ENCODE measurements at regions not wholly inside any gene's neighbourhood (a gene's known extent, or its start where the extent isn't known, plus 50 kb on each side); places are given as distances from the start of the nearest gene placed in this dataset.

DNA sequence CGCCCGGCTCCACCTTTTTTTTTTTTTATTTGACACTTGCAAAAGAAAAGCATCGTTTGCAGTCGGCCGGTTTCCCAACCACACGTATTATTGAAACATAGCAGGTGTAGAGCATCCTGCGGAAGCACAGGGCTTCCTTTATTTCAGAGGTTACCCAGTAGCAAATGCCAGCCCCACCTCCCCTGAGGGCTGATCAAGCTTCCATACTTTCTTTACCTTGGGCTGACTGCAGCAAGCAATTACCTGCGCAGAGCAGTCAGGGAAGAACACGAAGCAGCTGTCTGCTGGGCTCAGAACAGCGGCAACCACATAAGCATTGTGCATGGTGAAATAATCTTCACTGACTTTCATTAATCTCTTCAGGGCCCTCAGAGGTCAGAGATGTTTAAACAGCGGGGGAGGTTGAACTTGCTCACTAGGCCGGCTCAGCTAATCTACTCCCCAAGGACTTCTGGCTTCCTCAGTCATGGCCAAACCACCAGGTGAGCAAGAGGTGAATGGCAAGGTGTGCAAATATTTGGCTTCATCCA, 784.7 kb upstream of the AUTS2 start:
- Histone ChIP-seq H3K27ac (ENCODE audit: low read depth in 1 of 2, low read length in 1 of 2) (no peak overlapping the region), H3K36me3 (ENCODE audit: control insufficient read depth in 2 of 2, insufficient read depth in 2 of 2, low read length in 1 of 2) (no peaks in the 10 kb centered on the region), H3K4me1 (ENCODE audit: control insufficient read depth in 2 of 2, insufficient read depth in 2 of 2, low read length in 2 of 2) (no peaks in the 10 kb centered on the region), H3K27me3 (ENCODE audit: control insufficient read depth in 2 of 2, insufficient read depth in 1 of 2, low read length in 1 of 2) (no peaks in the 10 kb centered on the region), H3K4me3 (ENCODE audit: low read length in 2 of 2) (no peak overlapping the region), H3K9me3 (ENCODE audit: control insufficient read depth in 2 of 2, insufficient read depth in 1 of 2, low read length in 1 of 2) (peaks cover 0 to 11% of the 10 kb centered on the region in 2 donors)
- 96% methylated on average over 12 of the region's 12 CpGs for WGBS
- no peak for DNase-seq (ENCODE audit: low read depth in 6 of 9, low spot score in 9 of 9)

DNA sequence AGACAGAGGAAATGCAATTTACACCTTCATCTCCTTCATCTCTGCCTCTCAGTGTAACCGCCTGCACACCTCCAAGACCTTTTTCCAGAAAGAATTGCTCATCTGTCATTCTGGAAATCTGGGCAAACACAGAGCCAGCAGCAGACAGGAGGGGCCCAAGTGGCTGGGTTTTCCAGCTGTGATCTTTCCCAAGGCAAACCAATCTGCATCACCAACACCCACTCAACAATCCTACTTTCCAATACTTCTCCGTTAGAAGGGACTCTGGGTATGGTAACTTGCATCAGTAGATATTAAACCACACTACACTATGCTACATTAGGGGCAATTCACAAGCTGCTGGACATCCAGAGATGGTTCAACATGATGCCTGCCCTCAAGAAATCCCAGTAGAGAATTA, 781.8 kb upstream of the AUTS2 start:
- no peaks in the 10 kb centered on the region for H3K4me1 ChIP-seq (ENCODE audit: control insufficient read depth in 2 of 2, insufficient read depth in 2 of 2, low read length in 2 of 2)
- no peak for DNase-seq (ENCODE audit: low read depth in 6 of 9, low spot score in 9 of 9)
- no peak overlapping the region for H3K4me3 ChIP-seq (ENCODE audit: low read length in 2 of 2)
- no peaks in the 10 kb centered on the region for H3K27me3 ChIP-seq (ENCODE audit: control insufficient read depth in 2 of 2, insufficient read depth in 1 of 2, low read length in 1 of 2)
- WGBS, result 95% methylated on average over 2 of the region's 2 CpGs
- H3K27ac ChIP-seq (ENCODE audit: low read depth in 1 of 2, low read length in 1 of 2), result no peak overlapping the region
- peaks cover 2 to 14% of the 10 kb centered on the region in 2 donors for H3K9me3 ChIP-seq (ENCODE audit: control insufficient read depth in 2 of 2, insufficient read depth in 1 of 2, low read length in 1 of 2)
- H3K36me3 ChIP-seq (ENCODE audit: control insufficient read depth in 2 of 2, insufficient read depth in 2 of 2, low read length in 1 of 2), result no peaks in the 10 kb centered on the region

DNA sequence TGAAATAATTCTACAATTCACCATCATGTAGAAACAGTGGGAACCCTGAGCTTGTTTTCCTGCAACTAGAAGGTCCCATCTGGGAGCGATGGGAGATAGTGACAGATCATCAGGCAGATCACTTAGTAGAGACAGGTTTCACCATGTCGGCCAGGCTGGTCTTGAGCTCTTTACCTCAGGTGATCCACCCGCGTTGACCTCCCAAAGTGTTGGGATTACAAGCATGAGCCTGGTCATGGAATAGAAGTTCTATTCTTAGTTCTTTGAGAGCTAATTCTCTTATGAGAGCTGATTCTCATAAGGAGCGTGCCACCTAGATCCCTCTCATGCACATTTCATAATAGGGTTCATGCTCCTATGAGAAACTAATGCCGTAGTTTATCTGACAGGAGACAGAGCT, 778.0 kb upstream of the AUTS2 start:
- no peaks in the 10 kb centered on the region for H3K36me3 ChIP-seq (ENCODE audit: control insufficient read depth in 2 of 2, insufficient read depth in 2 of 2, low read length in 1 of 2)
- no peak for DNase-seq (ENCODE audit: low read depth in 6 of 9, low spot score in 9 of 9)
- H3K4me1 ChIP-seq (ENCODE audit: control insufficient read depth in 2 of 2, insufficient read depth in 2 of 2, low read length in 2 of 2), result no peaks in the 10 kb centered on the region
- H3K27me3 ChIP-seq (ENCODE audit: control insufficient read depth in 2 of 2, insufficient read depth in 1 of 2, low read length in 1 of 2), result no peaks in the 10 kb centered on the region
- peaks cover 2 to 9% of the 10 kb centered on the region in 2 donors for H3K9me3 ChIP-seq (ENCODE audit: control insufficient read depth in 2 of 2, insufficient read depth in 1 of 2, low read length in 1 of 2)
- H3K27ac ChIP-seq (ENCODE audit: low read depth in 1 of 2, low read length in 1 of 2), result no peak overlapping the region
- H3K4me3 ChIP-seq (ENCODE audit: low read length in 2 of 2), result no peak overlapping the region
- 93% methylated on average over 6 of the region's 6 CpGs for WGBS

DNA sequence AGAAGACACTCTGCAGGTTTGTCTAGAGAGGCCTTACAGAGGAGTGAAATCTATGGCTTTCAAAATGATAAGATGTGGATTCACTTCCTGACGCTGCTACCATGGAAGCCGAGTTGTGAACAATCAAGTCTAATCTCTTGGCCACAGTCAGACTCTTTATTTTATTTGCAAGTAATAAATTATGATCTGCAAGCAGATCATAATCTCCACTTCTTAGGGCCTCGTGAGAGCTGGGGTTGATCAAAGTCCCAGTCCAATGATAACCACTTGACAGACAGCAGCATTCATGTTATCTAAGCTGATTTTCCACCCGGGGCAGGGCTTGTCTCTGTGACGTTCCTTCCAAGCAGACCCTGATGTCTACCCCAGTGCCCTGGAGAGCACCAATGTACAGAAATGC, 776.4 kb upstream of the AUTS2 start:
- WGBS, result 44% methylated on average over 5 of the region's 5 CpGs
- Histone ChIP-seq H3K4me1 (ENCODE audit: control insufficient read depth in 2 of 2, insufficient read depth in 2 of 2, low read length in 2 of 2) (no peaks in the 10 kb centered on the region), H3K9me3 (ENCODE audit: control insufficient read depth in 2 of 2, insufficient read depth in 1 of 2, low read length in 1 of 2) (peaks cover 2 to 8% of the 10 kb centered on the region in 2 donors), H3K27ac (ENCODE audit: low read depth in 1 of 2, low read length in 1 of 2) (no peak overlapping the region), H3K36me3 (ENCODE audit: control insufficient read depth in 2 of 2, insufficient read depth in 2 of 2, low read length in 1 of 2) (no peaks in the 10 kb centered on the region), H3K27me3 (ENCODE audit: control insufficient read depth in 2 of 2, insufficient read depth in 1 of 2, low read length in 1 of 2) (no peaks in the 10 kb centered on the region), H3K4me3 (ENCODE audit: low read length in 2 of 2) (no peak overlapping the region)
- no peak for DNase-seq (ENCODE audit: low read depth in 6 of 9, low spot score in 9 of 9)

DNA sequence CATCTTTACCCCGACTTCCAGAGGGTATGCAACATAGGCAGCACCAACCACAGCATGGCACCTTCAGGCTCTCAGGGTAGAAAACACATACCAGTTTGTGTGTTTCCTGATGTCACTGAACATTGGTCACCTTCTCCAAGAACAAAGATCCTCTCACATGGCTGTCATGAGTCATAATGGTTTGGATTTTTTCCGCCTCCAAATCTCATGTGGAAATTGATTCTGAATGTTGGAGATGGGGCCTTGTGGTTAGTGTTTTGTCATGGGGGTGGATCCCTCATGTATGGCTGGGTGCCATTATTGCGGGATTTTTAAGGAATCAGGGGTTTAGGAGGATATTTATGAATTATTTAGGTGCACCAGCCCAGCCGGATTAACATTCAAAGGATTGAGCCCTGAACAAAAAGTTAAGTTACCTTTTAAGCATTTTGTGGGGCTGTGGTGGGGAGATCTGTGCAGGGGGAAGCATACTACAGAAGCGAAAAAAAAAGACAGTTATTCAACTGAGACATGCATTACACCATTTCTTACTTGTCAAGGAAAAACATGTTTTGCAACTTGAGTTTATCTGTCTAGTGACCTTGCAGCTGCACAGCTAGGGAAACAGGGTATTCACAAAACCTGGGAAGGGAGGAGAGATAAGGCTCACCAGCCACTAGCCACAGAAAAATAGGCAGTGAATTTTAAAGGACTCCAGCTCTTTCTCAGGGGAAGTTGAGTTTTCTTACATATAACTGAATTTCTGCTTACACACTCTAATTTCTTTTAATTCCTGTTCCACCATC, 774.1 kb upstream of the AUTS2 start:
- H3K36me3 ChIP-seq (ENCODE audit: control insufficient read depth in 2 of 2, insufficient read depth in 2 of 2, low read length in 1 of 2), result no peaks in the 10 kb centered on the region
- 85% methylated on average over 5 of the region's 5 CpGs for WGBS
- H3K4me1 ChIP-seq (ENCODE audit: control insufficient read depth in 2 of 2, insufficient read depth in 2 of 2, low read length in 2 of 2), result no peaks in the 10 kb centered on the region
- no peak overlapping the region for H3K4me3 ChIP-seq (ENCODE audit: low read length in 2 of 2)
- peaks cover 2 to 5% of the 10 kb centered on the region in 2 donors for H3K9me3 ChIP-seq (ENCODE audit: control insufficient read depth in 2 of 2, insufficient read depth in 1 of 2, low read length in 1 of 2)
- no peak for DNase-seq (ENCODE audit: low read depth in 6 of 9, low spot score in 9 of 9)
- H3K27me3 ChIP-seq (ENCODE audit: control insufficient read depth in 2 of 2, insufficient read depth in 1 of 2, low read length in 1 of 2), result no peaks in the 10 kb centered on the region
- H3K27ac ChIP-seq (ENCODE audit: low read depth in 1 of 2, low read length in 1 of 2), result no peak overlapping the region

DNA sequence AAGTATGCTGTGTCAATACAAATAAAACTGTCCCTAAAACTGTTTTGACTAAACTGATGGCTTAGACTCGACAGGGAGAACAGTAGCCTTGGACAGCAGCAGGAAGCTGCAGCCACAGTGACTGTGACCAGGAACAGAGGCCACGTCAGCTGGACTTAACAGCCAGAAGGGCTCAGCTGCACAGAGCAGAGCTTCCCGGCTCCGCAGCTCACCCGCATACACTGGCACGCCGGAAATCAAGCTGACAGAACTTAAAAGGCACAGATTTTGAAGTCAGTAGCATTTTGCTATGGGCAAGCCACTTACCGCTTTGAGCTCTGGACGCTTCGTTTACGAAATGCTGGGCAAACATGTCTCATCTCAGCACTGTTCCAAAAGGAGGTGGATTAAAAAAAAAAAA, 769.7 kb upstream of the AUTS2 start:
- H3K9me3 ChIP-seq (ENCODE audit: control insufficient read depth in 2 of 2, insufficient read depth in 1 of 2, low read length in 1 of 2), result peaks cover 0 to 14% of the 10 kb centered on the region in 2 donors
- H3K4me1 ChIP-seq (ENCODE audit: control insufficient read depth in 2 of 2, insufficient read depth in 2 of 2, low read length in 2 of 2), result no peaks in the 10 kb centered on the region
- no peaks in the 10 kb centered on the region for H3K27me3 ChIP-seq (ENCODE audit: control insufficient read depth in 2 of 2, insufficient read depth in 1 of 2, low read length in 1 of 2)
- DNase-seq (ENCODE audit: low read depth in 6 of 9, low spot score in 9 of 9), result no peak
- no peak overlapping the region for H3K27ac ChIP-seq (ENCODE audit: low read depth in 1 of 2, low read length in 1 of 2)
- 85% methylated on average over 11 of the region's 11 CpGs for WGBS
- H3K4me3 ChIP-seq (ENCODE audit: low read length in 2 of 2), result no peak overlapping the region
- H3K36me3 ChIP-seq (ENCODE audit: control insufficient read depth in 2 of 2, insufficient read depth in 2 of 2, low read length in 1 of 2), result no peaks in the 10 kb centered on the region

DNA sequence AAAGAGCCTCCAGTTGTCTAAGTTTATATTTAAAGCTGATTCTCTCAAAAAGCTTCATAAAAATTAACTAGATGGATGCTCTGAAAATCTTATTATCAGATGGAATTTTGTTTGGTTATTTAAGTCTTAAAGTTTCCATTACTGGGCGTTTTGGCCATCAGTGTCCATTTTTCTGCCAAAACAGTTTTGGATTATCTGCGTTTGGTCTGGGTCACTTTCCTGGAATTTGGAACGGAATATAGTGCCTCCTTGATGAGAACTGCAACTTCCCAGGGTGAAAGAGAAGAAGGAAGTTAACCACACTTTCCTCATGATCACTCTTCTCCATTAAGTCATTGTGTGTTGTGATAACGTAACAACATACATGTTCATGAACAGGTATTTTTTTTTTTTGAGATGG, 764.9 kb upstream of the AUTS2 start:
- H3K9me3 ChIP-seq (ENCODE audit: control insufficient read depth in 2 of 2, insufficient read depth in 1 of 2, low read length in 1 of 2), result peaks cover 0 to 11% of the 10 kb centered on the region in 2 donors
- DNase-seq (ENCODE audit: low read depth in 6 of 9, low spot score in 9 of 9), result no peak
- no peak overlapping the region for H3K27ac ChIP-seq (ENCODE audit: low read depth in 1 of 2, low read length in 1 of 2)
- H3K4me1 ChIP-seq (ENCODE audit: control insufficient read depth in 2 of 2, insufficient read depth in 2 of 2, low read length in 2 of 2), result no peaks in the 10 kb centered on the region
- WGBS, result 90% methylated on average over 4 of the region's 4 CpGs
- H3K27me3 ChIP-seq (ENCODE audit: control insufficient read depth in 2 of 2, insufficient read depth in 1 of 2, low read length in 1 of 2), result no peaks in the 10 kb centered on the region
- no peak overlapping the region for H3K4me3 ChIP-seq (ENCODE audit: low read length in 2 of 2)
- H3K36me3 ChIP-seq (ENCODE audit: control insufficient read depth in 2 of 2, insufficient read depth in 2 of 2, low read length in 1 of 2), result no peaks in the 10 kb centered on the region

- no peaks in the 10 kb centered on the region for H3K36me3 ChIP-seq (ENCODE audit: control insufficient read depth in 2 of 2, insufficient read depth in 2 of 2, low read length in 1 of 2)
- WGBS, result 97% methylated on average over 9 of the region's 9 CpGs
- peaks cover 0 to 6% of the 10 kb centered on the region in 2 donors for H3K9me3 ChIP-seq (ENCODE audit: control insufficient read depth in 2 of 2, insufficient read depth in 1 of 2, low read length in 1 of 2)
These were observed 759.3 kb upstream of the AUTS2 start for GRCh38 chr7:68839014-68839413.

DNA sequence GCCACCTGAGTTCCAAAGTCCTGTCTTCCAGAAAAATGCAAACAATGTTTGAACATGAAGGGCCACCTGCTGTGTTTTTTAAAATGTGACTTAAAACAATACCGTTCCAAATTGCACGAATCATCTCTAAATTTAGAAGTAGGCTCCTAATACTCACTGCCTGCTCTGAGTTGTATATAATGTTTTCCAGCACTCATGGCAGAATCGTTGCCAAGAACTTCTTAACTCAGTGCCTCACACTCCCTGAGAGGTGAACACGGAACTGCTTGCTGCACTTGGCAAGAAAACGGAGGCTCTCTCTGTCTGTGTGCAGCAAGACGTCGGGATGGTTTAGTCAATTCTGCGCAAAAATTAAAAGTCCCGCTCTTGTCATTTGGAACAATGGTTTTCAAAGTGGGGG, 757.3 kb upstream of the AUTS2 start:
- H3K36me3 ChIP-seq (ENCODE audit: control insufficient read depth in 2 of 2, insufficient read depth in 2 of 2, low read length in 1 of 2), result no peaks in the 10 kb centered on the region
- 90% methylated on average over 9 of the region's 9 CpGs for WGBS
- H3K4me1 ChIP-seq (ENCODE audit: control insufficient read depth in 2 of 2, insufficient read depth in 2 of 2, low read length in 2 of 2), result no peaks in the 10 kb centered on the region
- no peak overlapping the region for H3K4me3 ChIP-seq (ENCODE audit: low read length in 2 of 2)
- no peaks in the 10 kb centered on the region for H3K27me3 ChIP-seq (ENCODE audit: control insufficient read depth in 2 of 2, insufficient read depth in 1 of 2, low read length in 1 of 2)
- peaks cover 2 to 12% of the 10 kb centered on the region in 2 donors for H3K9me3 ChIP-seq (ENCODE audit: control insufficient read depth in 2 of 2, insufficient read depth in 1 of 2, low read length in 1 of 2)
- no peak overlapping the region for H3K27ac ChIP-seq (ENCODE audit: low read depth in 1 of 2, low read length in 1 of 2)
- no peak for DNase-seq (ENCODE audit: low read depth in 6 of 9, low spot score in 9 of 9)

More at GRCh38 chr7:68839014-68839413, 759.3 kb upstream of the AUTS2 start:
- no peak overlapping the region for H3K4me3 ChIP-seq (ENCODE audit: low read length in 2 of 2)
- no peak for DNase-seq (ENCODE audit: low read depth in 6 of 9, low spot score in 9 of 9)
- no peak overlapping the region for H3K27ac ChIP-seq (ENCODE audit: low read depth in 1 of 2, low read length in 1 of 2)
- H3K27me3 ChIP-seq (ENCODE audit: control insufficient read depth in 2 of 2, insufficient read depth in 1 of 2, low read length in 1 of 2), result no peaks in the 10 kb centered on the region
- H3K4me1 ChIP-seq (ENCODE audit: control insufficient read depth in 2 of 2, insufficient read depth in 2 of 2, low read length in 2 of 2), result no peaks in the 10 kb centered on the region

Measured in thymus (tissue), 11 donors.